ENCODE measurements at regions not wholly inside any gene's neighbourhood (a gene's known extent, or its start where the extent isn't known, plus 50 kb on each side); places are given as distances from the start of the nearest gene placed in this dataset.

DNA sequence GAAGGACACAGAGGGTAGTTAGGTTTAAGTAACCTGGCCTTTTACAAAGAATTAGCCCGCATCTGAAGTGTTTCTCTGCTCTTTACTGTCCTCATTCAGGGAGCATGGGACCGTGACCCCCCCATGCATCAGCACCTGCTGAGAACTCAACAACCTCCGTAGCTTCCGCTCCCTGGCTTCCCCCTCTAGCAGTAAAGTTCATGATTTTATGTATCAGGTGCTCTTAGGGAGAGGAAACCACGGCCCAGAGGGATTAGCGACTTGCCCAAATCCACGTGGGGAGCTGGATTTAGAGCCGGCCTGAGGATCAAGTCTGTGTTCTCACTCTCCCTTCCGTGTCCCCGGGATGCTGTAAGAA lies 284.6 kb upstream of the GATB start:
- TF ChIP-seq, protein P1, sequence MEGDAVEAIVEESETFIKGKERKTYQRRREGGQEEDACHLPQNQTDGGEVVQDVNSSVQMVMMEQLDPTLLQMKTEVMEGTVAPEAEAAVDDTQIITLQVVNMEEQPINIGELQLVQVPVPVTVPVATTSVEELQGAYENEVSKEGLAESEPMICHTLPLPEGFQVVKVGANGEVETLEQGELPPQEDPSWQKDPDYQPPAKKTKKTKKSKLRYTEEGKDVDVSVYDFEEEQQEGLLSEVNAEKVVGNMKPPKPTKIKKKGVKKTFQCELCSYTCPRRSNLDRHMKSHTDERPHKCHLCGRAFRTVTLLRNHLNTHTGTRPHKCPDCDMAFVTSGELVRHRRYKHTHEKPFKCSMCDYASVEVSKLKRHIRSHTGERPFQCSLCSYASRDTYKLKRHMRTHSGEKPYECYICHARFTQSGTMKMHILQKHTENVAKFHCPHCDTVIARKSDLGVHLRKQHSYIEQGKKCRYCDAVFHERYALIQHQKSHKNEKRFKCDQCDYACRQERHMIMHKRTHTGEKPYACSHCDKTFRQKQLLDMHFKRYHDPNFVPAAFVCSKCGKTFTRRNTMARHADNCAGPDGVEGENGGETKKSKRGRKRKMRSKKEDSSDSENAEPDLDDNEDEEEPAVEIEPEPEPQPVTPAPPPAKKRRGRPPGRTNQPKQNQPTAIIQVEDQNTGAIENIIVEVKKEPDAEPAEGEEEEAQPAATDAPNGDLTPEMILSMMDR (IDR thresholded peaks at IDR 0.05), result no peak
- no peak for TF ChIP-seq POLR2A (IDR thresholded peaks at IDR 0.05)
